HG03520 (cell line): ENCODE measurements at regions not wholly inside any gene's neighbourhood (a gene's known extent, or its start where the extent isn't known, plus 50 kb on each side); places are given as distances from the start of the nearest gene placed in this dataset.

Source experiments
- ATAC-seq: cut with Tn5 transposase; IDR thresholded peaks from one replicate; pipeline ENCODE4 v1.9.1; 2021; ENCODE audit warnings: mild to moderate bottlenecking, moderate library complexity; ENCODE audit not compliant: unreplicated experiment

DNA sequence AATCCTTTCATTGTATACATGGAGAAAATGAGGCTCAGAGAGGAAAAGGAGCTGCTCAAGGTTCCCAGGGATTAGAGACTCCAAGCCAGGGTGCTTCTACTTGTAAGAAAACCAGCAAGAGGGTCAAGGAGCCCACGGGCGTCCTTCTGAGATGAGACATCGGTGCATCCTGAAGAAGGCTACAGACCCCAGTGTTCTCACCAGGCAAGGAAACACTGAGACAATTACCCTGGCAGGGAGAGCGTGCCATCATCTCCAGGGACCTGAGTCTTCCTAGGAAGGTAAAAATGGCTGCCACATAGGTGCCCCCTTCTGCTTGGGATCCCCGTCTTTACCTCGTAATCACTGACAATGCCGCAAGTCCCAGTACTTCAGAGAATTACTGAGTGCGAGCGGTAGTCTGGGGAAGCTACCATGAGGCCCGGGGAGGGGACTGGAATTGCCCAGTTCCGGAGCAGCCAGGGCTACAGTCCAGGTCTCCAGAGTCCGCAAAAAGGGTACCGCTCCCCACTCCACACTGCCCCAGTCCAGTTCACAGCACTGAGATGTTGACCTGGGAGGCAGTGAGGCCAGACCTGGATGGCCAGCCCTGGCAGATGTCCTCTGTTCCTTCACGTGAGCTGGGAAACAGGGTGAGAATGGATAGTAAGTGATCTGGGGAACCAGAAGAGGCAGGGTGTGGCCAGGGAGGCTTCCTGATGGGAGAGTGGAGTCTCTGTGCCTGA, 164.7 kb upstream of the SMAD3 start:
- no peak for ATAC-seq

DNA sequence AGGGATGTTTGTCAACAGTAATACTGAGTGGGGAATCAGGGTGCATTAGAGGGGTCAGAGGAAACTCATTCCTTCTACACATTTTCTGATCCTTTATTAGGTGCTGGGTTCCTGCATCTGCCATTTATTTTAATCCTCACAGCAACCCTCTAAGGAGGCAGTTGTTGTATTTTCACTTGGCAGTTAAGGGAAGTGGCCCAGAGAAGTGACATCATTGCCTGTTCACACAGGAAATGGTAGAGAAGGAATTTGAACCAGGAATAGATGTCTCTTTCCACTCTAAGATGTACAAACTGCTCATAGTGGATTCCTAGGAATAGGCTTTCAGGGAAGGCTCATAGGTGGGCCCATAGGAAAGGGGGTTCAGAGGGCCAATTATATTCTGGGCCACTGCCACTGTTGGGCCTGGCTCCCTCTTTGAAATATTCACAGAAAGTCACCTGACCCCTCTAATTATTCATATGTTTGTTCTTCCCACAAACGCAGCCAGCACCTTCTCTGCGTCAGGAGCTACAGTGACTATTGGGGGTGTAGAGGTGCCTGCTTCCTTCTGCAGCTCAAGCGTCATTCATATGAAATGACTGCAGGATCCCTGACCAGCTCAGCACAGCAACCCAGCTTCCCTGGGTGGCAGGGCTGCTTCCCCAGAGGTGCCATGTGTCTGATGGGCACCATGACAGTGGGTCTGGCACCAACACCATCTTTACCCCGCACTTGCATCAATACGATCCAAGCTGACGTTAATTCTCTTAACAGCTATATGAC, 163.9 kb upstream of the SMAD3 start:
- no peak for ATAC-seq

DNA sequence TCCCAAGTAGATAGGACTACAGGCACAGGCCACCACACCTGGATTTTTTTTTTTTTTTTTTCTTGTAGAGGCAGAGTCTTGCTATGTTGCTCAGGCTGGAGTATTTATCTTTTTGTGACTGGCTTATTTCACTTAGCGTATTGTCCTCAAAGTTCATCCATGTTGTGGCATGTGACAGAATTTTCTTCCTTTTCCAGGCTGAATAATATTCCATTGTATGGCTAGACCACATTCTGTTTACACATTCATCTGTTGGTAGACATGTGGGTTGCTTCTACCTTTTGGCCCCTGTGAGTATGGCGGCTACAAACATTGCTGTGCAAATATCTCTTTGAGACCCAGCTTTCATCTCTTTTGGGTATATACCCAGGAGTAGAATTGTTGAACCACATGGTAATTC, 160.2 kb upstream of the SMAD3 start:
- no peak for ATAC-seq

DNA sequence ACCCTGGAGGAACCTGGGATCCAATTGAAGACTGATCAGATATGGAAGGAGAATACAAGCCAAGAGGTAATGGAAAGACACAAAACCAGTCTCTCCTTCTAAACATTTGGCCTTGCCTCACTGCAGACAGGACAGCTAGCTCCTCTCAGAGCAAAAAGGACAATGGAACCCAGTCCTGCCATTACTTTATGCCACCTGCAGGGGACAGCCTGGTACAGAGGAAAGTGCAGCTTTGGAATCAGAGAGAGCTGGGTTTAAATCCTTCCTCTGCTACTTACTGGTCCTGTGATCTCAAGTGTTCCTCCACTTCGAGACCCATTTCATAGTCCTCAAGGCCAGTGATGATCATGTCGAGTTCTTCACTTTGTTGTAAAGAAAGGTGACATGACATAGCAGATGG, 159.4 kb upstream of the SMAD3 start:
- no peak for ATAC-seq

DNA sequence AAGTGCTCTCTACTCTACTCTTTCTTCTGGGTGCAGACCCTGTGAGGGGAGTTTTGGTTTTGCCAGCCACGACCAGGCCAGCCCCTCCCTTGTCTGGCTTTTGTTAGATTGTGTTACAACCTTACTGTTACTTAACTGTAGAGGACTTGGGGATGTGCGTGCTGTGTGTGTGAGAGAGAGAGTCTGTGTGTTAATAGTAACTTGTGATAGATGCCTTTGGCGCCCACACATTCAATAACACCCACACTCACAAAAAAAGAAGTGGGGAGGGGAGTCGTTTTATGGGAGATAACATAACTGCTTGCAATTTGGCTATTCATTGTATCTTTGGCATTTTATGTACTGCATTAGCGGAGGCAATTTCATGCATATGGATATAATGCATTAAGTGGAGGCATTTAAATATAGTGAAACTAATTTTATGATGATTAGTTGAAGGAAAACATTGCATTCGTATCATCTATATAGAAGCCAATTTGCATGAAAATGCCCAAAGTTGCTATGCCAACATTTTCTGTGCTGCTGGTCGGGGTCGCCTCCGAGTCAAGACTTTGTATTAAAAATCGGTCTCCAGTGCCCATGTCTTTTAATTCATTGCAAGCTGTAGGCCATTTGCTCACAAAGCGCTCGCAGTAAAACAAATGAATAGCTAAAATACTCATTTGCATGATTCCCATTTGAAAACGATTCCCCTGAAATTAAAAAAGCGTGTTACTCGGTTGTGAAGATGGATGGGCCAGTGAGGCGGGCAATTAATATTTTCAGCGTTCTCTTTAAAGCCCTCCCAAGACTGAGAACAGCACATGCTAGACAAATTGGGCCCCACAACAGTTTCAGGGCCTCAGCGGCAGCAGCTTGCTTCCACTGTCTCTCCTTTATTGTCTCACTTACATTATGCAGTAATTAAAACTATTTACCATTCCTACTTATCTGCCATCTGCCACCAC, 158.5 kb upstream of the SMAD3 start:
- ATAC-seq: no peak

DNA sequence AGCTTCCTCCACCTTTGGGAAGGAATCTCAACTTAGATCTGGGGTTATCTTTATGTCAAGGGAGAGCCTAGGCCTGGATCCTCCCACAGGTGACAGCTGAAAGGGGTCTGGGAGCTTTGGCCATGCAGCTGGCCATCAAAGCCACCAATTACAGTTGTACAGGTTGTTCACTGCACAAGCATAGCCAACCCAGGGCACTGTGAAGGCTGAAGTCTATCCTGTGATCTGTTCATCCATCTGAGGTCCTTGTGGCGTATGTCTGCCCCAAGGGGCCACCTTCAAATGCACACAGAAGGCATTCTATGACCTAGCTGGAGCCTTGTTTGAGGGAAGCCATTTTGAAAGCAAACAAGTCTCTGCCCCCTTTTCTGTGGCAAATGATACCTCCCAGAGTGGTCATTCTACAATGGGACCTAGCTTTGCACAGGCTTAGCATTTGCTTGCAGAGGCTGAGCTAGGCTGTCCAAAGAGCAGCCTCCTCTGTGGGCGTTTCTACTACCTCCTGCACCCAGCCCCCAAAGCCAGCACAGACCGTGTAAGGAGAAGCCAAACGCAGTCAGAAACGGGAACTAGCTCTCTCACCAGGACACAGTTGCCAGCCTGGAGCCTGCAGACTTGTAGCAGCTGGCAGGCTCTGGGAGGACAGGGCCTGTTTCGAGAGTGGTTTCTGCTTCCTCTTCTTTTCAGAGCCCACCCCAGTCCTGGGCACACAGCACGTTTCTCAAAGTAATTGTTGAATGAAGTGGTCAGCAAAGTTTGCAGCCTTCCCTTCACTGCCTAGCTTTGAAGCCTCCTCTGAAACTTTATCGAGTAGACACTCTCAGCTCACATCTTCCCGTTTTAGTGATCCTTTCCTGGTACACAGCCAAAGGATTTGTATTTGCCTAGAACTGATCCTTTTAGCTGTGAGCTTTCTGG, 157.3 kb upstream of the SMAD3 start:
- no peak for ATAC-seq

DNA sequence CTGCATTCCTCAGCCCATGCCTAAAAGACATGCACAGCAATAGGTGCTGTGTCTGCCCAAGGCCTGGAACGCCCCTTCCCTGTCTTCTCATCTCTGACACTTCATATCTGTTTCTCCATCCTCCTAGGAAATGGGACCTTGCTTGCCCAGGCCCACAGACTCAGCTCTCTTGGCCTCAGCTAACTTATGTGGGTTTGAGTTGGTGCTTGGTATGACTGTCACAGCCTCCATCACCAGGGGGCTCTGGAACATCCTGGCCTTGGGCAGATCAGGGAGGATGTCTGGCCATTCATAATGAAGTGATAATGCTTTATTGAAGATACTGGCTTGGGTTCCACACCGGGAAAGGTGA, 156.7 kb upstream of the SMAD3 start:
- no peak for ATAC-seq

DNA sequence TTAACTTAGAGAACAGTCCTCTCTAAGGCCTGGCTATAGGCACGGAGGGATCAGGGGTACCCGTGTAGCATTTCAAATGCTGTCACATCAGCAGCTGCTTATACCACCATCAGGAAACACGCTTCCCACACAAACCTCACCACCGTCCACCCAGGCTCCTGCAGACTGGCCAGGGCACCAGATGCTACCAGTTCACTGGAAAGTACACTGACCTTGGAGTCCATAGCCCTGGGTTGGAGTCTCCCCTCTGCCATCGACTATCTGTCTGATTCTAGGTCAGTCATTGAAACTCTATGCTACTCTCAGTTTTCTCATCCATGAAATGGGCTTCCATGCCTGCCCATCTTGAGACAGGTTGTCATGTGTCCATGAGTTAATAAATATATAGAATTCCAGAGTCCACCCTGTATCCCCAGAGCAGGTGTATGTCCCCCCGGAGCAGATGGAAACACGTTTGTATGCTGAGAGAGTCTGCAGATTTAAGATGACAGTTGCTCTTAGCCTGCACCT, 156.0 kb upstream of the SMAD3 start:
- ATAC-seq: no peak

DNA sequence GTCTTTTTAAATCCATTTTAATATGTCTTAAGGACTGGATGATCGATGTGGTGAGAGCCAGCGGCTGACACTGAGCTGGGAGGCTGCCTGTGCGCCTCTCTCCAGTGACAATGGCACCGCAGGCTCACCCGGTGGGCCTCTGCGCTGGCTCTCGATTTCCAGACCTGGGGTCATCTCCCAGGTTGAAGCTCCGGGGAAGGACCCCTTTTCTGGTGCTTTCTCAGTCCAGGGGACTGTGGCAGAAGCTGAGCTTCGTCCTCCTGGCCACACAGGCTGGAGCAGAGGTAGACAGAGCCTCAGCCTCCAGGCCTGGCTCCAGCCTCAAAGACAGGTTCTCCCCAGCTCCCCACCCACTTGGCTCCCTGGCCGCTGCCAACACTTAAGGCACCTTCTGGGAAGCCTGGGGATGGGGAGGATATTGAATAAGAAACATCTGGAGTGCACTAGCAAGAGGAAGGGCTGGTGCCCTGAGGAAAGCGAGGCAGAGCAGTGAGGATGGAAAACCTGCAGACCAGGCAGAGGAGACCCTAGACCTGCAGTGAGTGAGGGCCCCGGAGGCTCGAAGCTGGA, 154.2 kb upstream of the SMAD3 start:
- no peak for ATAC-seq

DNA sequence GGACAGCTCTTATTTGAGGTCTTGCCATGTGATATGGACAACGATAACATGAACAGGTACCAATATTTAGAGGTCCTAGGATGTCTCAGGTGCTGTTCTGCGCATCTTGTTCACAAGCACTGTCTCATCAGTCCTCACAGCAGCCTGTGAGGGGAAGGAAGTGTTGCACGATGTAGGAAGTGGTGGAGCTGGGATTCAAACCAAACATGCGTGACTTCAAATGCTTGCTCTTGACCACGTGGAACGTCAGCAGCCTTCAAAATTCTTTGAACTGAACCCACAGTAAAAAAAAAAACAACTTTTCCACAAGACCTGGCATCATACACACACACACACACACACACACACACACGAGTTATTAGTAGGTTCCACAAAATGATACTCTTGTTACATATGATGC, 153.4 kb upstream of the SMAD3 start:
- ATAC-seq: no peak

DNA sequence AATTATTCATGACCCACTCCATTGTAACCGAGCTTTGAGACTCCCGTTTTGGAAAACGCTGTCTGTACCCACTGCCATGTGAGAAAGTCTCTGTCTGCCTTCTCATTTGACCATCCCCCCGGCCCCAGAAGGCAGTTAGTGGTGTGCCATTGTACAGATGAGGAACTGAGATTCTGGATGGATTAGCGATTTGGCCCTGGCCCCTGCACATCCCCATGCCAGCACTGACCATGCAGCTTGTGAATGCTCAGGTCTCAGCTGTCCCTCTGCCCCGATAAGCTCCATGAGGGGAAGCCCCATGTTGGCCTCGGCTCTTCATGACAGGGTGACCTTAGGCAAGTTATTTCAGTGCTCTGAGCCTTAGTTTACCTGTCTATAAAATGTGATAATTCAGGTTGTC, 153.0 kb upstream of the SMAD3 start:
- no peak for ATAC-seq

DNA sequence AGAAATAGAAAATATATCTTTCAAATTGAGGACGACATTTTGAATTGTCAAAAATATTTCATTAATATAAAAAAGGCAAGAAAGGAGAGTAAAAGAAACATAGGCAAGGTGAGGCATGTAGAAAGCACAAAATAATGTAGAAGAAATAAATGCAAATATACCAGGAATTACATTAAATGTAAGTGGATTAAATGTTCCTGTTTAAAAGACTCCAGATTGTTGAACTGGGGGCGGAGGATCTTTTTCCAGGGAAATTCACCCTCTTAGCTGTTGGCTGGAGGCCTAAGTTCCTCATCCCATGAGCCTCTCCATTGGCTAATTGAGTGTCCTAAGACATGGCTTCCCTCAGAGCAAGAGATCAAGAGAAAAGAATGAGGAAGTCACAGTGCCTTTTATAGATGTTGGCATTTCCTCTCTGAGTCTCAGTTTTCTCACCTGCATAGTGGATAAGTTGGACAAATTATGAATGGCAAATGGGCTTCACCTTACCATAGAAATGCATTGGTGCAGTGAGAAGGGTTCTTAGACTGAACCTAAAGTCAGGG, 147.4 kb upstream of the SMAD3 start:
- ATAC-seq: no peak

DNA sequence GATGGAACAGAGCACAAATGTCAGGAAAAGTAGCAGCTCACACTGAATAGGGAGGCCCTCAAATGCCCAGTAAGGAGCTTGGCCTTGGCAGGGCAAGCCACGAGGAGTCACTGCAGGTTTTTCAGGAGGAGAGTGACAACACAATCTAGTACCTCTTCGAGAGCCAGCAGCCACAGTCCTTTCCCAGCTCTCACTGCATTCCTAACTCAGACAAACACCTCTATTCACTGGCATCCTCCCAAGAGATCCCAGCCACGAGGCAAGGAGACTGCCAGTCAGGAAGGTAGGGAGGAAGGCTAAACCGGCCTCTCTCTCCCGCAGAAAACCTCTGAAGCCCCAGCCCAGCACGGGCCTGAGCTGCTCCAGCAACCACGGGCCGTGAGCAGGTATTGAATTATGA, 146.0 kb upstream of the SMAD3 start:
- ATAC-seq: no peak

DNA sequence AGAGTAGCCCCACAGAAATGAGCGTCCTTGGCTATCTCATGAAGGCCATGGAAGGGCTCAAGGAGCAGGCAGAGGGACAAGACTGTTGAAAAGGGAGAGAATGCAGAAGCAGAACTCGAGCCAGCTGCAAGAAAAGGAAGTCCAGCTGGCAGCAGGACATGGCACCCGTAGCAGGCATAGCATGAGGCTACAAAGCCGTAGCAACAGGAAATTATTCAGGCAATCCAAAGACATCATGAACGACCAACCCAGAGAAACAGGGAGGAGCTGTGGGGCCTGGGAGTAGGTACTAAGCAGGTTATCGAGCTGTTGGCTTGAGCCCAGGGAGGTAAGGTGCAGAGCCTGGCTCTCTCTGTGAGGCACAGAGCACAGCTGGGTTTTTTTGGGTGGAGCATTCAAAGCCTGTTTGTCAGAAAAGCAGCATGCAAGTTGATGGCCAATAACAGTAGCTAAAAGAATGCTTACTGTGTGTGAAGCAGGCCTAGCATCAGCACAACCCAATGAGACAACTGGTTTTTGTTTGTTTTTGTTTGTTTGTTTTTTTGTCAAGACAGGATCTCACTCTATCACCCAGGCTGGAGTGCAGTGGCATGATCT, 144.0 kb upstream of the SMAD3 start:
- ATAC-seq: no peak

DNA sequence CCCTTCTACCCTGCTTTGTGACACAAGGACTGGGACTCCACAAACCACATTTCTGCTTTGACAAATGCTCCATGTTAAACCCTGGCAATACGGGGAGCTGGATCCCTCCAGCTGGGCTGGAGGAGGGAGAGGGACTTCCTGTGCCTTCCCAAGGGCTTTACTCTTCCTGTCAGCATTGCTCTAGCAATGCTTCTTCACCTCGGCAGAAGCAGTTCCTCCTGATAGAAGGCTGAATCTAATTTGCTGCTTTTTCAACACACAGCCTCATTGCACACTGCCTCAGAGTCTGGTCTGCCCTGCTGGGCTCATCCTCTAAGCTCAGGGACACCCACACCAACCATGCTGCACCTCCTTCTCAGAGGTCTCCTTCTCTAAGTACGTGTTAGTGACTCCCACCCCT, 142.8 kb upstream of the SMAD3 start:
- no peak for ATAC-seq

DNA sequence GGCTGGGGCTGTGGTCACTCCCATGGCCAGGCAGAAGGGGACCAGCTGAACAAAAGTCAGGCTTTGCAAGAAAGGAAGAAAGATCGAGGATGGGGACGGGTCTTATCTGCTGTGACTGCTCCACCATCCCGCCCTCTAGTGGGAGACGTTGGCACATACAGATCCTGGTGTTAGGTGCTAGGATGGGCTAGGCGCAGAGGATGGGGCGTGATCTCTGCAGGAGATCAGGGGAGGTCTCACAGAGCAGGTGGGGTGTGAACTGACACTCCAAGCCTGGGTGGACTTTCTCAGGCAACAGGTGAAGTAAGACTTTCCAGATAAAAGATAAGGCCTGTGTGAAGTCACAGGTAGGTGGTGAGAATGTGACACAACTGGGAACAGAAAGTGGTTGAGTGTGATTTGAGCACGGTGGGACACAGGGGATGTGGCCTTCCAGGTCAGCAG, 141.9 kb upstream of the SMAD3 start:
- no peak for ATAC-seq

DNA sequence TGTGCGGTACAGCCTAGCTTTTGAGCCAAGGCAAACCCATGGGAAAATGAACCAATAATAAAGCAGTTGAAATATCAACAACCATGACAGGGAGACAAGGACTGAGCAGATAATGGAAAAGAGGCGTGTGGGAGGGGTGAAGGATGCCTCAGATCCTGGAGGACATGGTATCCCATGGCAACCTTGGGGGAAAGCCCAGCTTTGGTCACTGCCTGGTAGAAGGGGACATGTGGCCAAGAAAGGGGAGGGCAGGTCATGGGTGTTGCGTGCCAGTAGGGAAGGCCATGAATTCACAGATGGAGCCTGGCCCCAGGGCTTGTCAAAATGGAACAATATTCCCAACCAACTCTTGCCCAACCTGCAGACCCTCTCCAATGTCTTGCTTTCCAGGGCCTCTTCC, 140.5 kb upstream of the SMAD3 start:
- ATAC-seq: no peak

DNA sequence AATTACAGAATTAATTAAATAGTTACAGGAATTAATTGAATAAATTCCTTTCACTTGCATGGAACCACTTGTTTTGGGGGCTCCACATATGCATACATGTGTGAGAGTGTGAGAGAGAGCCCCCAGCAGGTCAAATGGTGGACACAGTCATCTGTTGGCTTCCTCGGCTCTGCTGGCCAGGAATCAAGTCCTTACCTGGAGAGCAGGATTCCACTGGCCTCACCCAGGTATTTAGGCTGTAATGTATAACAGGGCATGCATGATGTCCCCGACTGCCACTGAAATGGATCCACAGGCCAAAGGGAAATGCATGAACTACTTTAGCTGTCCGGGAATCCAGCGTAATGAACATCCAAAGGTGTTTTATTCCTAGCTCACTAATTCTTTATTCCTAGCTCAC, 139.7 kb upstream of the SMAD3 start:
- no peak for ATAC-seq
